ENCODE measurements at regions not wholly inside any gene's neighbourhood (a gene's known extent, or its start where the extent isn't known, plus 50 kb on each side); places are given as distances from the start of the nearest gene placed in this dataset.

DNA sequence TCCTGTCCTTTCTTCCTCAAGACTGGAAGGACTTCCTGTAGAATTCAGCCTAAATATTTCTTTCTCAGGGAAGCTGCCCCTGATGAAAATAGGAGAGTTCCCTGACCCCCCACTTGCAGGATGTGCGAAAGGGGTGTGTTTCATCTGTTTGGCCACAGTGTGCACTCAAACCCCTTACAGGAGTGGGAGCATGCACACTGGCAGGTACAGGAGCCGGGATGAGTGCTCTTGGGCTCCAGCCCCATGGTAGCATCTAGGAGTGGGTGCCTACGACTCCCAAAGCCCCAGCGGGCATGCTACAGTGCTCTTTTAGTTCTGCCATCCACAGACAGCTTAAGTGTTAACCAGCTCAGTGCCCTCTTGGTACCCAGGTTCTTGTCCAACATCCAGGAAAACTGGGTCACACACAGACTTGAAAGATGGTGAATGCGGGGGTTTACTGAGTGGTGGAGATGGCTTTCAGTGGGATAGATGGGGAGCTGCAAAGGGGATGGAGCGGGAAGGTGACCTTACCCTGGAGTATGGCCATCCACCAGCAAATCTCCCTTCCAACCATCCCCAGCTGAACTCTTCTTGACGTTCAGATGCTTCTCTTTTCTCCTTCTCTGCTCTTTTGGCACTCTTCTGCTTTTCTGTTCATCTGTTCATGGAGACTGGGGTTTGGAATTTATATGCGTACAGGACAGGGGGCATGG, 295.0 kb upstream of the NCKAP5 start:
- TF ChIP-seq CTCF (conservative IDR thresholded peaks at IDR 0.05; ENCODE audit: low read length) (no peak), EZH2phosphoT487 (IDR thresholded peaks at IDR 0.05; ENCODE audit: borderline replicate concordance, low read depth, low read length) (no peak)
